ENCODE measurements at regions not wholly inside any gene's neighbourhood (a gene's known extent, or its start where the extent isn't known, plus 50 kb on each side); places are given as distances from the start of the nearest gene placed in this dataset.

- TF ChIP-seq, protein P1, sequence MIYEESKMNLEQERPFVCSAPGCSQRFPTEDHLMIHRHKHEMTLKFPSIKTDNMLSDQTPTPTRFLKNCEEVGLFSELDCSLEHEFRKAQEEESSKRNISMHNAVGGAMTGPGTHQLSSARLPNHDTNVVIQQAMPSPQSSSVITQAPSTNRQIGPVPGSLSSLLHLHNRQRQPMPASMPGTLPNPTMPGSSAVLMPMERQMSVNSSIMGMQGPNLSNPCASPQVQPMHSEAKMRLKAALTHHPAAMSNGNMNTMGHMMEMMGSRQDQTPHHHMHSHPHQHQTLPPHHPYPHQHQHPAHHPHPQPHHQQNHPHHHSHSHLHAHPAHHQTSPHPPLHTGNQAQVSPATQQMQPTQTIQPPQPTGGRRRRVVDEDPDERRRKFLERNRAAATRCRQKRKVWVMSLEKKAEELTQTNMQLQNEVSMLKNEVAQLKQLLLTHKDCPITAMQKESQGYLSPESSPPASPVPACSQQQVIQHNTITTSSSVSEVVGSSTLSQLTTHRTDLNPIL (CRISPR knock-in tag; IDR thresholded peaks at IDR 0.05; ENCODE audit: low read depth): no peak
- no peak for TF ChIP-seq ZFP3 (CRISPR knock-in tag; IDR thresholded peaks at IDR 0.05)
- no peak for TF ChIP-seq ZC3H10 (CRISPR knock-in tag; IDR thresholded peaks at IDR 0.05)
- TF ChIP-seq, protein P2, sequence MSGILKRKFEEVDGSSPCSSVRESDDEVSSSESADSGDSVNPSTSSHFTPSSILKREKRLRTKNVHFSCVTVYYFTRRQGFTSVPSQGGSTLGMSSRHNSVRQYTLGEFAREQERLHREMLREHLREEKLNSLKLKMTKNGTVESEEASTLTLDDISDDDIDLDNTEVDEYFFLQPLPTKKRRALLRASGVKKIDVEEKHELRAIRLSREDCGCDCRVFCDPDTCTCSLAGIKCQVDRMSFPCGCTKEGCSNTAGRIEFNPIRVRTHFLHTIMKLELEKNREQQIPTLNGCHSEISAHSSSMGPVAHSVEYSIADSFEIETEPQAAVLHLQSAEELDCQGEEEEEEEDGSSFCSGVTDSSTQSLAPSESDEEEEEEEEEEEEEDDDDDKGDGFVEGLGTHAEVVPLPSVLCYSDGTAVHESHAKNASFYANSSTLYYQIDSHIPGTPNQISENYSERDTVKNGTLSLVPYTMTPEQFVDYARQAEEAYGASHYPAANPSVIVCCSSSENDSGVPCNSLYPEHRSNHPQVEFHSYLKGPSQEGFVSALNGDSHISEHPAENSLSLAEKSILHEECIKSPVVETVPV (CRISPR knock-in tag; IDR thresholded peaks at IDR 0.05): no peak
- no peak for TF ChIP-seq PATZ1 (CRISPR knock-in tag; IDR thresholded peaks at IDR 0.05; ENCODE audit: borderline replicate concordance)
- TF ChIP-seq ZNF8 (CRISPR knock-in tag; IDR thresholded peaks at IDR 0.05): no peak
- TF ChIP-seq PPARA (CRISPR knock-in tag; IDR thresholded peaks at IDR 0.05; ENCODE audit: borderline replicate concordance): no peak
- no peak for TF ChIP-seq TOX (CRISPR knock-in tag; IDR thresholded peaks at IDR 0.05; ENCODE audit: borderline replicate concordance)
- no peak for TF ChIP-seq ZFP30 (CRISPR knock-in tag; IDR thresholded peaks at IDR 0.05)
- no peak for TF ChIP-seq RARB (CRISPR knock-in tag; IDR thresholded peaks at IDR 0.05)
- TF ChIP-seq CSDC2 (CRISPR knock-in tag; IDR thresholded peaks at IDR 0.05): no peak
Measured at GRCh38 chr5:43917925-43918324, 314.9 kb downstream of the NNT start.
